ENCODE measurements at regions not wholly inside any gene's neighbourhood (a gene's known extent, or its start where the extent isn't known, plus 50 kb on each side); places are given as distances from the start of the nearest gene placed in this dataset.

- Histone ChIP-seq H3K79me2 (ENCODE audit: low read length) (no peaks in the 10 kb centered on the region), H3K27me3 (ENCODE audit: low read length) (no peaks in the 10 kb centered on the region), H3K27ac (ENCODE audit: low read length) (no peak overlapping the region), H3K36me3 (ENCODE audit: insufficient read depth, low read length) (no peaks in the 10 kb centered on the region), H3K9me2 (replicated peaks; ENCODE audit: insufficient read depth, low read length) (no peaks in the 10 kb centered on the region), H3K4me2 (ENCODE audit: low read depth, low read length, poor library complexity, severe bottlenecking) (no peak overlapping the region), H2AFZ (ENCODE audit: low read length) (no peak overlapping the region), H4K20me1 (ENCODE audit: insufficient read depth, low read depth, low read length) (no peaks in the 10 kb centered on the region), H3K4me1 (ENCODE audit: low read length) (no peaks in the 10 kb centered on the region), H3K9ac (ENCODE audit: low read length) (no peak overlapping the region), H3K4me3 (ENCODE audit: low read length) (no peak overlapping the region), H3K9me3 (ENCODE audit: low read length) (peaks cover 24% of the 10 kb centered on the region)
- no peak for DNase-seq
These were observed 162.4 kb upstream of the BTBD3 start for GRCh38 chr20:11755071-11755841.

GRCh38 chr20:11761497-11761896 lies 156.2 kb upstream of the BTBD3 start:
- H3K36me3 ChIP-seq (ENCODE audit: insufficient read depth, low read length): no peaks in the 10 kb centered on the region
- H3K27ac ChIP-seq (ENCODE audit: low read length): no peak overlapping the region
- H2AFZ ChIP-seq (ENCODE audit: low read length): no peak overlapping the region
- no peaks in the 10 kb centered on the region for H3K27me3 ChIP-seq (ENCODE audit: low read length)
- no peak overlapping the region for H3K9ac ChIP-seq (ENCODE audit: low read length)
- H3K9me3 ChIP-seq (ENCODE audit: low read length): peaks cover 26% of the 10 kb centered on the region
- no peaks in the 10 kb centered on the region for H3K9me2 ChIP-seq (replicated peaks; ENCODE audit: insufficient read depth, low read length)
- H3K79me2 ChIP-seq (ENCODE audit: low read length): no peaks in the 10 kb centered on the region
- H3K4me1 ChIP-seq (ENCODE audit: low read length): no peaks in the 10 kb centered on the region
- no peaks in the 10 kb centered on the region for H4K20me1 ChIP-seq (ENCODE audit: insufficient read depth, low read depth, low read length)
- H3K4me3 ChIP-seq (ENCODE audit: low read length): no peak overlapping the region
- no peak overlapping the region for H3K4me2 ChIP-seq (ENCODE audit: low read depth, low read length, poor library complexity, severe bottlenecking)
- DNase-seq: no peak

GRCh38 chr20:11766961-11767360 lies 150.7 kb upstream of the BTBD3 start:
- Histone ChIP-seq H3K4me1 (ENCODE audit: low read length) (no peaks in the 10 kb centered on the region), H3K9ac (ENCODE audit: low read length) (no peak overlapping the region), H3K79me2 (ENCODE audit: low read length) (no peaks in the 10 kb centered on the region), H2AFZ (ENCODE audit: low read length) (no peak overlapping the region), H3K27me3 (ENCODE audit: low read length) (no peaks in the 10 kb centered on the region), H3K36me3 (ENCODE audit: insufficient read depth, low read length) (no peaks in the 10 kb centered on the region), H3K9me3 (ENCODE audit: low read length) (peaks cover 40% of the 10 kb centered on the region), H3K9me2 (replicated peaks; ENCODE audit: insufficient read depth, low read length) (no peaks in the 10 kb centered on the region), H3K4me2 (ENCODE audit: low read depth, low read length, poor library complexity, severe bottlenecking) (no peak overlapping the region), H4K20me1 (ENCODE audit: insufficient read depth, low read depth, low read length) (no peaks in the 10 kb centered on the region), H3K27ac (ENCODE audit: low read length) (no peak overlapping the region), H3K4me3 (ENCODE audit: low read length) (no peak overlapping the region)
- no peak for DNase-seq

GRCh38 chr20:11769825-11770224 lies 147.9 kb upstream of the BTBD3 start:
- Histone ChIP-seq H3K4me3 (ENCODE audit: low read length) (no peak overlapping the region), H3K27me3 (ENCODE audit: low read length) (no peaks in the 10 kb centered on the region), H3K9me3 (ENCODE audit: low read length) (peaks cover 52% of the 10 kb centered on the region), H3K27ac (ENCODE audit: low read length) (no peak overlapping the region), H3K4me1 (ENCODE audit: low read length) (no peaks in the 10 kb centered on the region), H3K36me3 (ENCODE audit: insufficient read depth, low read length) (no peaks in the 10 kb centered on the region), H3K9me2 (replicated peaks; ENCODE audit: insufficient read depth, low read length) (no peaks in the 10 kb centered on the region), H3K79me2 (ENCODE audit: low read length) (no peaks in the 10 kb centered on the region), H3K9ac (ENCODE audit: low read length) (no peak overlapping the region), H4K20me1 (ENCODE audit: insufficient read depth, low read depth, low read length) (no peaks in the 10 kb centered on the region), H2AFZ (ENCODE audit: low read length) (no peak overlapping the region), H3K4me2 (ENCODE audit: low read depth, low read length, poor library complexity, severe bottlenecking) (no peak overlapping the region)
- DNase-seq: no peak

- Histone ChIP-seq H3K4me1 (ENCODE audit: low read length) (no peaks in the 10 kb centered on the region), H3K79me2 (ENCODE audit: low read length) (no peaks in the 10 kb centered on the region), H3K27ac (ENCODE audit: low read length) (no peak overlapping the region), H3K9ac (ENCODE audit: low read length) (no peak overlapping the region), H3K36me3 (ENCODE audit: insufficient read depth, low read length) (no peaks in the 10 kb centered on the region), H3K27me3 (ENCODE audit: low read length) (no peaks in the 10 kb centered on the region), H2AFZ (ENCODE audit: low read length) (no peak overlapping the region), H3K9me3 (ENCODE audit: low read length) (peaks cover 45% of the 10 kb centered on the region), H3K4me2 (ENCODE audit: low read depth, low read length, poor library complexity, severe bottlenecking) (no peak overlapping the region), H4K20me1 (ENCODE audit: insufficient read depth, low read depth, low read length) (no peaks in the 10 kb centered on the region), H3K4me3 (ENCODE audit: low read length) (no peak overlapping the region), H3K9me2 (replicated peaks; ENCODE audit: insufficient read depth, low read length) (no peaks in the 10 kb centered on the region)
- DNase-seq: no peak
These were observed 145.4 kb upstream of the BTBD3 start for GRCh38 chr20:11772226-11772730.

GRCh38 chr20:11776687-11777086 lies 141.0 kb upstream of the BTBD3 start:
- Histone ChIP-seq H4K20me1 (ENCODE audit: insufficient read depth, low read depth, low read length) (no peaks in the 10 kb centered on the region), H3K36me3 (ENCODE audit: insufficient read depth, low read length) (no peaks in the 10 kb centered on the region), H3K79me2 (ENCODE audit: low read length) (no peaks in the 10 kb centered on the region), H3K27me3 (ENCODE audit: low read length) (no peaks in the 10 kb centered on the region), H3K9ac (ENCODE audit: low read length) (no peak overlapping the region), H2AFZ (ENCODE audit: low read length) (no peak overlapping the region), H3K27ac (ENCODE audit: low read length) (no peak overlapping the region), H3K9me3 (ENCODE audit: low read length) (peaks cover 34% of the 10 kb centered on the region), H3K4me2 (ENCODE audit: low read depth, low read length, poor library complexity, severe bottlenecking) (no peak overlapping the region), H3K9me2 (replicated peaks; ENCODE audit: insufficient read depth, low read length) (no peaks in the 10 kb centered on the region), H3K4me1 (ENCODE audit: low read length) (no peaks in the 10 kb centered on the region), H3K4me3 (ENCODE audit: low read length) (no peak overlapping the region)
- no peak for DNase-seq

GRCh38 chr20:11777387-11778205 lies 140.1 kb upstream of the BTBD3 start:
- H3K4me3 ChIP-seq (ENCODE audit: low read length): no peak overlapping the region
- H3K79me2 ChIP-seq (ENCODE audit: low read length): no peaks in the 10 kb centered on the region
- H3K27ac ChIP-seq (ENCODE audit: low read length): no peak overlapping the region
- no peak overlapping the region for H3K4me2 ChIP-seq (ENCODE audit: low read depth, low read length, poor library complexity, severe bottlenecking)
- H3K36me3 ChIP-seq (ENCODE audit: insufficient read depth, low read length): no peaks in the 10 kb centered on the region
- H3K9me3 ChIP-seq (ENCODE audit: low read length): peaks cover 28% of the 10 kb centered on the region
- no peak overlapping the region for H3K9ac ChIP-seq (ENCODE audit: low read length)
- no peak for DNase-seq
- H3K4me1 ChIP-seq (ENCODE audit: low read length): no peaks in the 10 kb centered on the region
- no peaks in the 10 kb centered on the region for H4K20me1 ChIP-seq (ENCODE audit: insufficient read depth, low read depth, low read length)
- H2AFZ ChIP-seq (ENCODE audit: low read length): no peak overlapping the region
- H3K27me3 ChIP-seq (ENCODE audit: low read length): no peaks in the 10 kb centered on the region
- no peaks in the 10 kb centered on the region for H3K9me2 ChIP-seq (replicated peaks; ENCODE audit: insufficient read depth, low read length)

- H3K4me1 ChIP-seq (ENCODE audit: low read length): no peaks in the 10 kb centered on the region
- no peaks in the 10 kb centered on the region for H4K20me1 ChIP-seq (ENCODE audit: insufficient read depth, low read depth, low read length)
- no peaks in the 10 kb centered on the region for H3K9me2 ChIP-seq (replicated peaks; ENCODE audit: insufficient read depth, low read length)
- H3K4me3 ChIP-seq (ENCODE audit: low read length): no peak overlapping the region
- no peaks in the 10 kb centered on the region for H3K27me3 ChIP-seq (ENCODE audit: low read length)
- no peak overlapping the region for H3K27ac ChIP-seq (ENCODE audit: low read length)
- no peaks in the 10 kb centered on the region for H3K79me2 ChIP-seq (ENCODE audit: low read length)
- peaks cover 26% of the 10 kb centered on the region for H3K9me3 ChIP-seq (ENCODE audit: low read length)
- H3K36me3 ChIP-seq (ENCODE audit: insufficient read depth, low read length): no peaks in the 10 kb centered on the region
- H3K9ac ChIP-seq (ENCODE audit: low read length): no peak overlapping the region
- H3K4me2 ChIP-seq (ENCODE audit: low read depth, low read length, poor library complexity, severe bottlenecking): no peak overlapping the region
- DNase-seq: no peak
- no peak overlapping the region for H2AFZ ChIP-seq (ENCODE audit: low read length)
These were observed 139.5 kb upstream of the BTBD3 start for GRCh38 chr20:11778206-11778570.
